GM19467 (cell line): ENCODE measurements at regions not wholly inside any gene's neighbourhood (a gene's known extent, or its start where the extent isn't known, plus 50 kb on each side); places are given as distances from the start of the nearest gene placed in this dataset.

ENCODE experiments used
- ATAC-seq: cut with Tn5 transposase; IDR thresholded peaks from one replicate; pipeline ENCODE4 v1.9.1; 2021; ENCODE audit warnings: mild to moderate bottlenecking, moderate library complexity; ENCODE audit not compliant: unreplicated experiment

DNA sequence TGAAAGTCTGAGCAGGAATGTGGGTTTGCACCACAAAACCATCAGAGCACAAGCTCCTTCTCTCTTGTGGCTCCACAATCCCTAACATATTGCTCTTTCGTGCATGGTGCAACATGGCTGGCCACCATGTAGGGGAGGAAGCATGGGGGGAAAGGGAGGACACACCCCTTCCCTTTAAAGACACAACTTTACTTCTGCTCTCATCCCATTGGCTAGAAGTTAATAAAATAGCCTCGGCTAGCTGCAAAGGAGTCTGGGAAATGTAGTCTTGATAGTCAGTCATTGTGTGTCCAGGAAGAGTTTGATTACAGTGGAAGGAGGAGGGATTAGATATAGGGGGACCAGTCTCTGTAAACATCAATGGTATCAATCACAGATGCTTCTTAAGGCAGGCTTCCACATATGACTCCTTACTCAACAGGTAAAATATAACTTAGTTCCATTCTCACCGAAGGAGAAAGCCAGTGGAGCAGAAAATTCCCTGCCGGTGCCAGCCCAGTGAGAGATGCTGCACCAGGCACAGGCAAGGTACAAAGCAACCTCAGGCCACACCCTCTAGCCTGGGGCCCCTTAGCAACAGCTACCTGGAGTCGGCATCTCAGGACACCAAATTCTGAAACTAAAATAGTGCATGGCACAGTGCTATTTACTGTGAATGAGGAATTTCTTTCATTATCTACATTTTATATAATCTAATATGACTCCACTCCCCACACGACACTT lies 124.7 kb upstream of the CTBP2 start:
- no peak for ATAC-seq

DNA sequence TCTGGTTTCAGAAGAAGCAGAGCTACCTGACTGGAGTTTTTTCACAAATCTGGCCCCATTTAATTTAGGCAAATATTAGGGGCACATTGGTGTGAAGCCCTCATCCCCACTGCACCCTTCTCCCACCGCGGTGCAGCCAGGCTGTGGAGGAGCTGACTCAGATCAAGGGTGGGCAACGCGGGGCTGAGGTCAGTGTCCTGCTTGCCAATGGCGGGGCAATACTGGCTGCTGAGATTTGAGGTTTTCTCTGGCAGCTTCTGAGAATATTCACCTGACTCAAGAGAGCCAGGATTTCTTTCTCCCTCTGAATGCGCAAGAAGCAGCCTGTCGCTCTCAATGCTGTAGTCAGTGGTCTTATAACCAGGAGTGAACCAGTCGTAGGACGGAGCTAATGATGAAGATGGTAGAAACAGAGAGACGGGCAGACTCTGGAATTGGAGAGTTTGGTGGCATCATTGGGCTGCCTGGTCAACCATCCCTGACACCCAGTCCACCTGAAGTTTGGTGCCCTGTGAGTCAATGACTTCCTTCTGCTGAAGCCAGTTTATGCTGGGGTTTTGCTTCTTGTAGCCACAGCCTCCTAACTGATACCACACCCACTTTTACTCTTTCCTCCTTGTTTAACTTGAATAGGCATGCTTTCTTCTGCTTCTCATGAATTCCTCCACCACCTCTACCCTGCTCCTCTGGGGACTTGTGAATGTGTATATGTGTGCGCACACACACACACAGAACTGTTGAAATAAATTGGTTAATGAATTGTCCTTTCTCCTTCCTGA lies 123.7 kb upstream of the CTBP2 start:
- no peak for ATAC-seq

- no peak for ATAC-seq
Measured at GRCh38 chr10:125283191-125283835, 123.0 kb upstream of the CTBP2 start.

- ATAC-seq = no peak
Measured at GRCh38 chr10:125281091-125281490, 120.7 kb upstream of the CTBP2 start.

GRCh38 chr10:125276133-125276532 lies 115.8 kb upstream of the CTBP2 start:
- no peak for ATAC-seq

DNA sequence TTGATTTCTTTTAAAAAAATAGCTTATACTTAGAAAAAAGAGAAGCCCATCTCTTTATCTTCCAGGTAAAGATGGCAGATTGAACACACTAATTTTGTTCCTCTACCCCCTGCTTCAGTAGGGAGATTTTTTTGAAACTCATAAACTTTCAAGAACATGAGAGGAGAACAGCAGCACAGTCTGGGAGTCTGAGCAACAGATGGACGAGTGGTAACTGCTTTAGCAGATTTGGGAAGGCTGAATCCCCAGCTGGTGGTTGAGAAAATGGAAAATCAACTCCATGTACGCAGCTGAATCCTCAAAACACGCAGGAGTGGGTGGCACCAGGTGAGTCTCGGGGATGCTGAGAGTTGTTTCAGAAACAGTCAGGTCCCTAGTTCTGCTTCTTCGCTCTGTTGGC lies 114.6 kb upstream of the CTBP2 start:
- no peak for ATAC-seq

GRCh38 chr10:125273023-125273422 lies 112.7 kb upstream of the CTBP2 start:
- ATAC-seq = no peak

DNA sequence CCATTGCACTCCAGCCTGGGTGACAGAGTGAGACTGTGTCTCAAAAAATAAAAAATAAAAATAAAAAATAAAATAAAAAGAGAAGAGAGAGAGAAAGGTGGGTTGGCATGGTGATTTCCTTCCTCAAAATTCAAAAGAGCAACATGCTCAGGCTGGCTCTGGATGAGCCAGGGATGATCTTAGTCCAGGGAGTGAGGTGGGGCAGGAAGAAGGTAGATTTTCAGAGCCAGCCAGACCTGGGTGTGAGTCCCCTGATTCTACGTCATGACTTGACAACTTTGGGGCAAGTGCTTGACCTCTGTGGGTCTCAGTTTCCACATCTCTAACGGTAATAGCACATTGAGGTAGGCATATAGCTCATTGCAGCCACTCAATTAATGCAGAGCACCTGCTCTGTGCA lies 109.4 kb upstream of the CTBP2 start:
- ATAC-seq = no peak

DNA sequence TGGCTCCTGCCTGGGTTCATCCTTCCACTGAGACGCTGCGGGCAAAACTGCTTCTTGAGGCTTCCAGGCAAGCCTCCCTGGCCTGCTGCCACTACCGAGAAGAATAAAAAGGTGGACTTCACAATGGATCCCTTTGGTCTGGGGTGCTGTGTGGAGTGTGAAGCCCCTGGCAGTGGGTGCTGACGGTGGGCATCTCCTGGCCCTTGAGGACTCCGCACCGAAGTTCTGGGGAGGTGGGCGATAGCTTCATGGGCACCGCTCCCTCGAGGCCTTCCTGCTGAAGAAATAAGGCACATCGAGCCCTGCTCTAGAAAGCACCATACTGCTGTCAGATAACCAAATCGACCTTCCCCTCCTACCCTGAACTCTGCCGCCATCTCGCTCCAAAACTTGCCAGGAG lies 106.6 kb upstream of the CTBP2 start:
- ATAC-seq = no peak

GRCh38 chr10:125266541-125266940 lies 106.2 kb upstream of the CTBP2 start:
- ATAC-seq = no peak

DNA sequence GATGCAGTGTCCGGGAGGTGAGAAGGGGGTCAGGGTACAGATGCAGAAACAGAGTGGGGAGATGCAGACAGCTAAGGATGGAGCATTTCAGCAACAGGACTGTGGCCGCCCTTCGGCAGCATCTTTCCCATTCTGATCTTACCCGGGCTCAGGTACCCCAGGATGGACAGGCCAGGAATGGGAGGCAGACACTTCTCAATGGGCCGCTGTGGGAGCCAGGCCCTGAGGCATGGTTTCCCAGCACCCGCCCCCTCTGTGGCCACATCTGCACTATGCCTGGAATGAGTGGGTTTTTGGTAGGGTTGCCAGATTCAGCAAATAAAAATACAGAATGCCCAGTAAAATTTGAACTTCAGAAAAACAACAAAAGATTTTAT lies 105.2 kb upstream of the CTBP2 start:
- ATAC-seq = no peak

- no peak for ATAC-seq
Measured at GRCh38 chr10:125264757-125265578, 104.6 kb upstream of the CTBP2 start.

GRCh38 chr10:125264091-125264490 lies 103.7 kb upstream of the CTBP2 start:
- ATAC-seq = no peak

DNA sequence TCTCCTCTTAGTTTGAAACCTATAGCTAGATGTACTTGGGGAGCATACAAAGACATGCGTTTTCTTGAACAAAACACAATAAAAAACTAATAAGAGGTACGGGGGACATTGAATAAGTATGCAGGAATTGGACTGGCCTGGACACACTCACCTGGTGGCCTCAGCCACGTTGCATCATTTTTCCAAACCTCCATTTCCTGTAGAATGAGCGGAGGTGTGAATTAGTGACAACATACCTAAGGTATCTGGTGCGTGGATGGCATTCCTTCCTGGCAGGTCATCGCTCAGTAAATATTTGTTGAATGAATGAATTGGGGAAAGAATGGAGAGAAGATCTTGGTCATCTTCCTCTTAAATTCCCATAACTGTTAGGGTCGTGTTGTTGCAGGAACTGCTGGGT lies 103.2 kb upstream of the CTBP2 start:
- ATAC-seq = no peak

GRCh38 chr10:125262920-125263319 lies 102.6 kb upstream of the CTBP2 start:
- no peak for ATAC-seq

GRCh38 chr10:125262409-125262808 lies 102.0 kb upstream of the CTBP2 start:
- ATAC-seq = no peak

DNA sequence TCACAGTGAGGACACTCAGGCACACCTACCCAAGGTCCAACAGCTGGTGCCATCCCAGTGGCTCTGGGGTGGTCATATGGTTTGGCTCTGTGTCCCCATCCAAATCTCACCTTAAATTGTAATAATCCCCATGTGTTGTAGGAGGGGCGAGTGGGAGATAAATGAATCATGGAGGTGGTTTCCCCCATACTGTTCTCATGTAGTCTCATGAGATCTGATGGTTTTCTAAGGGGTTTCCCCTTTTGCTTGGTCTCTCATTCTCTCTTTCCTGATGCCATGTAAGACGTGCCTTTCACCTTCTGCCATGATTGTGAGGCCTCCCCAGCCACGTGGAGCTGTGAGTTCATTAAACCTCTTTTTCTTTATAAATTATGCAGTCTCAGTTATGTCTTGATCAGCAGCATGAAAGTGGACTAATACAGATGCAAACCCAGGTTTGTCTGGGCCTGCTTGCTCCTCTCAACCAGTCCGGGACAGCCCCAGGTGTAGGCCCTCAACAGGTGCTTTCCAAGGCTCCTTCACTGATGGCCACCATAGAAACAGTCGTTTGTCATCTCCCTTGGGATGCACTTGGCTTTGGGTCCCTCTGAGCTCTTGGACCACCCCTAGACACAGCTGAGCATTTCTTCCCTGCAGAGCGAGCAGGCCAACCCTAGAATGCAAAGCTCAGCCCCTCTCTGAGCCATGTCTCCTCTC lies 101.3 kb upstream of the CTBP2 start:
- ATAC-seq = no peak

DNA sequence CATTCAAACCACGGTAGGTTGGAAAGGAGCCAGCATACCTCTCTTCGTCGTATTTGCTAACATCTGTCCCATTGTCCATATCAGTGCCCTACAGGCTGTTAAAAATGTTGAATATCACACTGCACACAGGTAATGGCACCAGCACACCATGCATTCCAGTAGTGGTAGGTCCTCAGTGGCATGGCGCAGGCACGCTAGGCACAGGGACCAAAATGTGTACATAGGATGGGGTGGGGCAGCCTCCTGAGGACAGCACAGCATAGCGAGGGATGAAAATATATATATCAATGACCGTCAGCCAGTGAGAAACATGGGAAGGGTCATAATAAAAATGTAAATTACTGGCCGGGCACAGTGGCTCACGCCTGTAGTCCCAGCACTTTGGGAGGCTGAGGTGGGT lies 99.9 kb upstream of the CTBP2 start:
- ATAC-seq = no peak

GRCh38 chr10:125259651-125260050 lies 99.3 kb upstream of the CTBP2 start:
- ATAC-seq = no peak

GRCh38 chr10:125258676-125259075 lies 98.3 kb upstream of the CTBP2 start:
- no peak for ATAC-seq
